ENCODE measurements at regions not wholly inside any gene's neighbourhood (a gene's known extent, or its start where the extent isn't known, plus 50 kb on each side); places are given as distances from the start of the nearest gene placed in this dataset.

DNA sequence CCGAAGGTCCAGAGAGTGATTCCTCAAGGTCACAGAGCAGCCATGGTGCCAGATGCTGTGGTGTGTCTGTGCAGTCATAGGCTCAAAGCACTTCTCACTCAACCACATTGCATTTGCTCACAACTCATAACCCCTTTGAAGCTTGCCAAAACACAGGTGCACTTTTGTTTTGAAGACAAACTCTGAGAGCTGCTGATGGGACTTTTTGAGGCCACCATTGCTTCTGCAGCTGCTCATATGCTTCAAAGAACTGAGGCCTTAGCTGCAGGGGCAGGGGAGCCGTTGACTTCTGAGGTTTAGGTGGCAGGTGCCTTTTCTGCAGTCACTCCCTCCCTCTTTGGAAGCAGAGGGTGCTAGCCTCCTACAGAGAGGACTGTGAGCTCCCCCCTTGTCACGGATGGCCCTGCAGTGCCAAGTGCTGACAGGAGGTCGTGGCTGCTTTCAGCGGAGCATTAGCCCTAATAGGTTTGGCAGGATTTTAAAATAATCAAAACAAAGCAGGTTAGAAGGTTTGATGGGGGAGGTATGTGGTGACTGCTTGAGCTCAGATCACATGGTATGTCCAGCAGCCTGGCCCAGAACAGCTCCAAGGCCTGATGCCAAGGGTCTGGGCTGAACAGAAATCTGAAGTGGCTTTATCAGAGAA, 232.1 kb downstream of the MAN2A1 start:
- intact Hi-C loops (cut with micrococcal nuclease) (no loop called here), dilution Hi-C loops (cut with MboI; ENCODE audit: extremely low pct_ligation_motif_present, low sequenced_read_pairs) (no loop called here)
- no peaks in the 10 kb centered on the region for H3K27me3 ChIP-seq (ENCODE audit: control insufficient read depth in 2 of 2, insufficient read depth in 2 of 2, low read length in 2 of 2)
- H3K4me2 ChIP-seq (ENCODE audit: insufficient read depth, low read length): no peak overlapping the region
- H4K20me1 ChIP-seq (replicated peaks; ENCODE audit: control insufficient read depth, extremely low read depth, insufficient read depth, low read length): no peaks in the 10 kb centered on the region
- H3K79me2 ChIP-seq (ENCODE audit: control insufficient read depth, insufficient read depth, low read length): no peaks in the 10 kb centered on the region
- no peaks in the 10 kb centered on the region for H3K9me1 ChIP-seq (replicated peaks; ENCODE audit: control insufficient read depth, extremely low read depth, insufficient read depth, low read length)
- H3K9ac ChIP-seq (replicated peaks; ENCODE audit: extremely low read depth, insufficient read depth, low read length): no peak overlapping the region
- CTCF ChIA-PET: no interaction called here
- H2AFZ ChIP-seq (ENCODE audit: low read depth, low read length): no peak overlapping the region
- no peaks in the 10 kb centered on the region for H3K36me3 ChIP-seq (ENCODE audit: control insufficient read depth in 2 of 2, extremely low read depth in 1 of 2, insufficient read depth in 2 of 2, low read length in 2 of 2)
- no peak overlapping the region for H3K4me3 ChIP-seq (replicated peaks in 1 of 3; ENCODE audit: insufficient read depth in 1 of 3, low read depth in 1 of 3, low read length in 3 of 3)
- DNase-seq (ENCODE audit: low read depth, low spot score): no peak
- FAIRE-seq: no peak
- H3K4me1 ChIP-seq (ENCODE audit: control insufficient read depth, extremely low read depth, insufficient read depth, low read length): no peaks in the 10 kb centered on the region
- POLR2A ChIA-PET: no interaction called here
- no peaks in the 10 kb centered on the region for H3K9me3 ChIP-seq (replicated peaks; ENCODE audit: control insufficient read depth, insufficient read depth, low read length)
- no peak overlapping the region for H3K27ac ChIP-seq (ENCODE audit: insufficient read depth, low read depth, low read length)
- TF ChIP-seq GATA2 (IDR thresholded peaks at IDR 0.05; ENCODE audit: insufficient read depth, insufficient read length, low read depth, low read length): no peak
- TF ChIP-seq MYC (IDR thresholded peaks at IDR 0.05; ENCODE audit: low read depth, low read length): no peak
- no peak for TF ChIP-seq JUN (IDR thresholded peaks at IDR 0.05; ENCODE audit: borderline replicate concordance, insufficient read depth, insufficient read length, low read depth)
- no peak for TF ChIP-seq POLR2AphosphoS5 (IDR thresholded peaks at IDR 0.05; ENCODE audit: insufficient read depth, low read depth, low read length)
- no peak for TF ChIP-seq POLR2A (IDR thresholded peaks at IDR 0.05; ENCODE audit: low read depth, low read length)
- TF ChIP-seq, protein P1, sequence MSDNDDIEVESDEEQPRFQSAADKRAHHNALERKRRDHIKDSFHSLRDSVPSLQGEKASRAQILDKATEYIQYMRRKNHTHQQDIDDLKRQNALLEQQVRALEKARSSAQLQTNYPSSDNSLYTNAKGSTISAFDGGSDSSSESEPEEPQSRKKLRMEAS (IDR thresholded peaks at IDR 0.05; ENCODE audit: insufficient read depth, insufficient read length): no peak
- no peak for TF ChIP-seq FOS (IDR thresholded peaks at IDR 0.05; ENCODE audit: borderline replicate concordance, insufficient read depth, low read length)
- no peak for TF ChIP-seq EZH2 (IDR thresholded peaks at IDR 0.05; ENCODE audit: borderline replicate concordance, low read depth, low read length, severe bottlenecking)
- TF ChIP-seq, protein P2, sequence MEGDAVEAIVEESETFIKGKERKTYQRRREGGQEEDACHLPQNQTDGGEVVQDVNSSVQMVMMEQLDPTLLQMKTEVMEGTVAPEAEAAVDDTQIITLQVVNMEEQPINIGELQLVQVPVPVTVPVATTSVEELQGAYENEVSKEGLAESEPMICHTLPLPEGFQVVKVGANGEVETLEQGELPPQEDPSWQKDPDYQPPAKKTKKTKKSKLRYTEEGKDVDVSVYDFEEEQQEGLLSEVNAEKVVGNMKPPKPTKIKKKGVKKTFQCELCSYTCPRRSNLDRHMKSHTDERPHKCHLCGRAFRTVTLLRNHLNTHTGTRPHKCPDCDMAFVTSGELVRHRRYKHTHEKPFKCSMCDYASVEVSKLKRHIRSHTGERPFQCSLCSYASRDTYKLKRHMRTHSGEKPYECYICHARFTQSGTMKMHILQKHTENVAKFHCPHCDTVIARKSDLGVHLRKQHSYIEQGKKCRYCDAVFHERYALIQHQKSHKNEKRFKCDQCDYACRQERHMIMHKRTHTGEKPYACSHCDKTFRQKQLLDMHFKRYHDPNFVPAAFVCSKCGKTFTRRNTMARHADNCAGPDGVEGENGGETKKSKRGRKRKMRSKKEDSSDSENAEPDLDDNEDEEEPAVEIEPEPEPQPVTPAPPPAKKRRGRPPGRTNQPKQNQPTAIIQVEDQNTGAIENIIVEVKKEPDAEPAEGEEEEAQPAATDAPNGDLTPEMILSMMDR (IDR thresholded peaks at IDR 0.05; ENCODE audit: extremely low read depth in 1 of 2, insufficient read depth in 1 of 2, low read depth in 1 of 2, low read length in 2 of 2): no peak
- BruUV-seq (replicated peaks): no TSS peak

All from endothelial cell of umbilical vein (primary cell).